ENCODE measurements at regions not wholly inside any gene's neighbourhood (a gene's known extent, or its start where the extent isn't known, plus 50 kb on each side); places are given as distances from the start of the nearest gene placed in this dataset.

GRCh38 chr16:52863000-52863399, 189.7 kb downstream of the CHD9NB start:
- TF ChIP-seq POLR2A (IDR thresholded peaks at IDR 0.05) (no peak), CTCF (IDR thresholded peaks at IDR 0.05) (no peak), POLR2AphosphoS5 (IDR thresholded peaks at IDR 0.05) (no peak)

Measured in transverse colon (tissue), 4 donors.